ENCODE measurements at regions not wholly inside any gene's neighbourhood (a gene's known extent, or its start where the extent isn't known, plus 50 kb on each side); places are given as distances from the start of the nearest gene placed in this dataset.
"Not testable (repeated sequence)": the region's sequence is repeated elsewhere in the genome, so short reads cannot be mapped to it uniquely, and the experiment has no call there.

- no peak for DNase-seq (ENCODE audit: low read depth)
- no peak overlapping the region for H3K4me3 ChIP-seq (ENCODE audit: low read depth, low read length)
- TF ChIP-seq CTCF (IDR thresholded peaks at IDR 0.05; ENCODE audit: low read depth, low read length, missing control alignments): no peak
- in situ Hi-C loops (cut with HindIII; ENCODE audit: low sequenced_read_pairs): no loop called here
These were observed 581.9 kb upstream of the PRR20A start for GRCh38 chr13:56558698-56559320.

- in situ Hi-C loops (cut with HindIII; ENCODE audit: low sequenced_read_pairs): no loop called here
- TF ChIP-seq CTCF (IDR thresholded peaks at IDR 0.05; ENCODE audit: low read depth, low read length, missing control alignments): no peak
These were observed 579.4 kb upstream of the PRR20A start for GRCh38 chr13:56561327-56561726.

DNA sequence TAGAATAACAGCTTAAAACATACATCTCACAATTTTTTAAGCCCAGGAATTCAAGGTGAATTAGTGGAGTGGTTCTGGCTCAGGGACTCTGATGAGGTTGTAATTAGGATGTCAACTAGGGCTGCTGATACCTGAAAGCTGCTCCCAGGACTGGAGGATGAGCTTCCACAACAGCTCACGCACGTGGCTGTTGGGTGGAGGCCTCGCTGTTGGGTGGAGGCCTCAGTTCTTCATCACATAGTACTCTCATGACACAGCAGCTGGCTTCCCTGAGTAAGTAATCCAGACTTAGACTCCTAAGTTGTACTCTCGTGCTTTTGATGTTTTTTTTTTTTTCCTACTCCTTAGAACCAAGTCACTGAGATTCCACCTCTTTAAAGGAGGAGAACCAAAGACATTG is 577.1 kb upstream of the PRR20A start:
- in situ Hi-C loops (cut with HindIII; ENCODE audit: low sequenced_read_pairs): no loop called here
- H3K4me3 ChIP-seq (ENCODE audit: low read depth, low read length): no peak overlapping the region
- DNase-seq (ENCODE audit: low read depth): no peak
- TF ChIP-seq CTCF (IDR thresholded peaks at IDR 0.05; ENCODE audit: low read depth, low read length, missing control alignments): no peak

More at GRCh38 chr13:56561327-56561726, 579.4 kb upstream of the PRR20A start:
- DNase-seq (ENCODE audit: low read depth): no peak
- H3K4me3 ChIP-seq (ENCODE audit: low read depth, low read length): no peak overlapping the region

GRCh38 chr13:56586976-56587375 is 553.7 kb upstream of the PRR20A start:
- DNase-seq (ENCODE audit: low read depth): no peak
- in situ Hi-C loops (cut with HindIII; ENCODE audit: low sequenced_read_pairs): no loop called here
- H3K4me3 ChIP-seq (ENCODE audit: low read depth, low read length): no peak overlapping the region
- TF ChIP-seq CTCF (IDR thresholded peaks at IDR 0.05; ENCODE audit: low read depth, low read length, missing control alignments): no peak

GRCh38 chr13:56615572-56615971 is 525.1 kb upstream of the PRR20A start:
- in situ Hi-C loops (cut with HindIII; ENCODE audit: low sequenced_read_pairs): no loop called here
- no peak for TF ChIP-seq CTCF (IDR thresholded peaks at IDR 0.05; ENCODE audit: low read depth, low read length, missing control alignments)
- no peak for DNase-seq (ENCODE audit: low read depth)
- H3K4me3 ChIP-seq (ENCODE audit: low read depth, low read length): no peak overlapping the region

- DNase-seq (ENCODE audit: low read depth): no peak
- no peak for TF ChIP-seq CTCF (IDR thresholded peaks at IDR 0.05; ENCODE audit: low read depth, low read length, missing control alignments)
- in situ Hi-C loops (cut with HindIII; ENCODE audit: low sequenced_read_pairs): no loop called here
- H3K4me3 ChIP-seq (ENCODE audit: low read depth, low read length): no peak overlapping the region
These were observed 517.9 kb upstream of the PRR20A start for GRCh38 chr13:56622840-56623239.

DNA sequence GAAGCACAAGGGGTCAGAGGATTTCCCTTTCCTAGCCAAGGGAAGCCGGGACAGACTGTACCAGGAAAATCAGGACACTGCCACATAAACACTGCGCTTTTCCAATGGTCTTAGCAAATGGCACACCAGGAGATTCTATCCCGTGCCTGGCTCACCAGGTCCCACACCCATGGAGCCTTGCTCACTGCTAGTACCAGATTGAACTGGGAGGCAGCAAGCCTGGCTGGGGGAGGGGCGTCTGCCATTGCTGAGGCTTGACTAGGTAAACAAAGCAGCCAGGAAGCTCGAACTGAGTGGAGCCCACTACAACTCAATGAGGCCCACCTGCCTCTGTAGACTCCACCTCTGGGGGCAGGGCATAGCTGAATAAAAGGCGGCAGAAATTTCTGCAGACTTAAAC is 511.8 kb upstream of the PRR20A start:
- DNase-seq (ENCODE audit: low read depth); H3K4me3 ChIP-seq (ENCODE audit: low read depth, low read length); in situ Hi-C loops (cut with HindIII; ENCODE audit: low sequenced_read_pairs): not testable (repeated sequence)

- DNase-seq (ENCODE audit: low read depth); H3K4me3 ChIP-seq (ENCODE audit: low read depth, low read length); in situ Hi-C loops (cut with HindIII; ENCODE audit: low sequenced_read_pairs): not testable (repeated sequence)
These were observed 509.7 kb upstream of the PRR20A start for GRCh38 chr13:56631060-56631459.
